ENCODE measurements at regions not wholly inside any gene's neighbourhood (a gene's known extent, or its start where the extent isn't known, plus 50 kb on each side); places are given as distances from the start of the nearest gene placed in this dataset.

DNA sequence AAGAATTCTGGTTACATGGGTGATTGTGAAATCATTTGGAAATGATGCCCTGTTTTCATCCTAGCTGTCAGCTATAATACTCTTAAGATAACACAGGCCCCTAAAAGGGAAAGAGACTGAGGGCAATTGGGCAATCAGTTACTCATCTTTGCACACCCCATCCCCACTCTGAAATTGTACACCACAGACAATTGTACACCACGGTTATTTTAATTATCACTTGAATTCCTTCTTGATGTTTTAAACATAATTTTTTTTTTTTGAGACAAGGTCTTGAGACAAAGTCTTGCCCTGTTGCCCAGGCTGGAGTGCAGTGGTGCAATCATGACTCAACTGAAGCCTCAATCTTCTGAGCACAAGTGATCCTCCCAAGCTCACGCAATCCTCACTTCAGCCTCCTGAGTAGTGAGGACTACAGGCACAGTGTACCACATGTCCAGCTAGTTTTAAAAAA, 862.4 kb upstream of the ACVR2A start:
- ATAC-seq (no peak), DNase-seq (ENCODE audit: low spot score) (no peak)
- no peak overlapping the region for H3K4me3 ChIP-seq
- no peaks in the 10 kb centered on the region for H3K79me2 ChIP-seq (replicated peaks; ENCODE audit: insufficient read depth)
- H2AFZ ChIP-seq, result no peak overlapping the region
- H3K27me3 ChIP-seq (ENCODE audit: insufficient read depth), result no peaks in the 10 kb centered on the region
- peaks cover 8% of the 10 kb centered on the region; the same call in 2 of the 3 replicates for H3K4me1 Mint-ChIP-seq
- H3K9me3 Mint-ChIP-seq, result peaks cover 4% of the 10 kb centered on the region; the same call in 1 of the 3 replicates
- H4K20me1 ChIP-seq (replicated peaks; ENCODE audit: insufficient read depth), result no peaks in the 10 kb centered on the region
- H3K36me3 ChIP-seq (ENCODE audit: insufficient read depth), result no peaks in the 10 kb centered on the region
- no peaks in the 10 kb centered on the region for H3K27me3 Mint-ChIP-seq (ENCODE audit: insufficient read depth, low read depth, poor library complexity)
- H3K4me2 ChIP-seq, result no peak overlapping the region
- H3F3A ChIP-seq (replicated peaks; ENCODE audit: low read depth), result no peaks in the 10 kb centered on the region
- TF ChIP-seq POLR2AphosphoS5 (IDR thresholded peaks at IDR 0.05; ENCODE audit: low read depth) (no peak), JUNB (IDR thresholded peaks at IDR 0.05; ENCODE audit: unreplicated experiment) (no peak), EZH2phosphoT487 (IDR thresholded peaks at IDR 0.05; ENCODE audit: unreplicated experiment) (no peak), ZNF114 (CRISPR knock-in tag; IDR thresholded peaks at IDR 0.05) (no peak), EZH2 (IDR thresholded peaks at IDR 0.05; ENCODE audit: low read depth, unreplicated experiment) (no peak), NANOG (IDR thresholded peaks at IDR 0.05; ENCODE audit: borderline replicate concordance) (no peak), ZNF331 (CRISPR knock-in tag; IDR thresholded peaks at IDR 0.05; ENCODE audit: low read depth) (no peak)
- TF ChIP-seq, protein P1, sequence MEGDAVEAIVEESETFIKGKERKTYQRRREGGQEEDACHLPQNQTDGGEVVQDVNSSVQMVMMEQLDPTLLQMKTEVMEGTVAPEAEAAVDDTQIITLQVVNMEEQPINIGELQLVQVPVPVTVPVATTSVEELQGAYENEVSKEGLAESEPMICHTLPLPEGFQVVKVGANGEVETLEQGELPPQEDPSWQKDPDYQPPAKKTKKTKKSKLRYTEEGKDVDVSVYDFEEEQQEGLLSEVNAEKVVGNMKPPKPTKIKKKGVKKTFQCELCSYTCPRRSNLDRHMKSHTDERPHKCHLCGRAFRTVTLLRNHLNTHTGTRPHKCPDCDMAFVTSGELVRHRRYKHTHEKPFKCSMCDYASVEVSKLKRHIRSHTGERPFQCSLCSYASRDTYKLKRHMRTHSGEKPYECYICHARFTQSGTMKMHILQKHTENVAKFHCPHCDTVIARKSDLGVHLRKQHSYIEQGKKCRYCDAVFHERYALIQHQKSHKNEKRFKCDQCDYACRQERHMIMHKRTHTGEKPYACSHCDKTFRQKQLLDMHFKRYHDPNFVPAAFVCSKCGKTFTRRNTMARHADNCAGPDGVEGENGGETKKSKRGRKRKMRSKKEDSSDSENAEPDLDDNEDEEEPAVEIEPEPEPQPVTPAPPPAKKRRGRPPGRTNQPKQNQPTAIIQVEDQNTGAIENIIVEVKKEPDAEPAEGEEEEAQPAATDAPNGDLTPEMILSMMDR (conservative IDR thresholded peaks at IDR 0.05; ENCODE audit: low read depth in 2 of 2), result no peak
- no peak overlapping the region for H3K27ac ChIP-seq (ENCODE audit: low read depth)
- no peak overlapping the region for H3K4me3 Mint-ChIP-seq
- peaks cover 5% of the 10 kb centered on the region; the same call in 1 of the 3 replicates for H3K36me3 Mint-ChIP-seq (ENCODE audit: low read depth)
- peaks cover 8% of the 10 kb centered on the region for H3K9me2 ChIP-seq (ENCODE audit: insufficient read depth)
- H3K4me1 ChIP-seq (ENCODE audit: insufficient read depth), result peaks cover 7% of the 10 kb centered on the region; the same call in 1 of the 2 replicates
- no peak overlapping the region for H3K27ac Mint-ChIP-seq

DNA sequence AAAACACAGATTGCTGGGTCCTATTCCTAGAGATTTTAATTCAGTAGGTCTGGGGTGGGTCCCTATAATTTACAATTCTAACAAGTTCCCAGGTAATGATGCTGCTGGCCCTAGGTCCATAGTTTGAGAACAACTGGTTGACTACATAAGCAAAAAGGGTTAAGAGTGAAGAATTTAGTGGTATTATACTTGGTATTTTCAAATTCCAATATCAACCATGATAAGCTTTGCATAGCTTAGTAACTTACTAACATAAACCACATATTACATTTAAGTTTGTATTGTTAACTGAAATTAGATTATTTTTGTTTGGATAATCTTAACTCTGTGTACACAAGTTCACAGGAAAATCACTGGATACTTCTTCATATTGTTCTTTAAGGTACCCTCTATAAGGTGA, 862.9 kb upstream of the ACVR2A start:
- Histone ChIP-seq H3K27ac (ENCODE audit: low read depth) (no peak overlapping the region), H3K4me1 (ENCODE audit: insufficient read depth) (peaks cover 7% of the 10 kb centered on the region; the same call in 1 of the 2 replicates), H2AFZ (no peak overlapping the region), H3K4me3 (no peak overlapping the region), H3K4me2 (no peak overlapping the region), H3F3A (replicated peaks; ENCODE audit: low read depth) (no peaks in the 10 kb centered on the region), H3K27me3 (ENCODE audit: insufficient read depth) (no peaks in the 10 kb centered on the region), H3K36me3 (ENCODE audit: insufficient read depth) (no peaks in the 10 kb centered on the region), H3K79me2 (replicated peaks; ENCODE audit: insufficient read depth) (no peaks in the 10 kb centered on the region), H4K20me1 (replicated peaks; ENCODE audit: insufficient read depth) (no peaks in the 10 kb centered on the region), H3K9me2 (ENCODE audit: insufficient read depth) (peaks cover 8% of the 10 kb centered on the region)
- no peak overlapping the region for H3K27ac Mint-ChIP-seq
- H3K4me3 Mint-ChIP-seq, result no peak overlapping the region
- ATAC-seq (no peak), DNase-seq (ENCODE audit: low spot score) (no peak)
- H3K9me3 Mint-ChIP-seq, result peaks cover 4% of the 10 kb centered on the region; the same call in 1 of the 3 replicates
- H3K36me3 Mint-ChIP-seq (ENCODE audit: low read depth), result peaks cover 5% of the 10 kb centered on the region; the same call in 1 of the 3 replicates
- TF ChIP-seq EZH2 (IDR thresholded peaks at IDR 0.05; ENCODE audit: low read depth, unreplicated experiment), result no peak
- TF ChIP-seq, protein P2, sequence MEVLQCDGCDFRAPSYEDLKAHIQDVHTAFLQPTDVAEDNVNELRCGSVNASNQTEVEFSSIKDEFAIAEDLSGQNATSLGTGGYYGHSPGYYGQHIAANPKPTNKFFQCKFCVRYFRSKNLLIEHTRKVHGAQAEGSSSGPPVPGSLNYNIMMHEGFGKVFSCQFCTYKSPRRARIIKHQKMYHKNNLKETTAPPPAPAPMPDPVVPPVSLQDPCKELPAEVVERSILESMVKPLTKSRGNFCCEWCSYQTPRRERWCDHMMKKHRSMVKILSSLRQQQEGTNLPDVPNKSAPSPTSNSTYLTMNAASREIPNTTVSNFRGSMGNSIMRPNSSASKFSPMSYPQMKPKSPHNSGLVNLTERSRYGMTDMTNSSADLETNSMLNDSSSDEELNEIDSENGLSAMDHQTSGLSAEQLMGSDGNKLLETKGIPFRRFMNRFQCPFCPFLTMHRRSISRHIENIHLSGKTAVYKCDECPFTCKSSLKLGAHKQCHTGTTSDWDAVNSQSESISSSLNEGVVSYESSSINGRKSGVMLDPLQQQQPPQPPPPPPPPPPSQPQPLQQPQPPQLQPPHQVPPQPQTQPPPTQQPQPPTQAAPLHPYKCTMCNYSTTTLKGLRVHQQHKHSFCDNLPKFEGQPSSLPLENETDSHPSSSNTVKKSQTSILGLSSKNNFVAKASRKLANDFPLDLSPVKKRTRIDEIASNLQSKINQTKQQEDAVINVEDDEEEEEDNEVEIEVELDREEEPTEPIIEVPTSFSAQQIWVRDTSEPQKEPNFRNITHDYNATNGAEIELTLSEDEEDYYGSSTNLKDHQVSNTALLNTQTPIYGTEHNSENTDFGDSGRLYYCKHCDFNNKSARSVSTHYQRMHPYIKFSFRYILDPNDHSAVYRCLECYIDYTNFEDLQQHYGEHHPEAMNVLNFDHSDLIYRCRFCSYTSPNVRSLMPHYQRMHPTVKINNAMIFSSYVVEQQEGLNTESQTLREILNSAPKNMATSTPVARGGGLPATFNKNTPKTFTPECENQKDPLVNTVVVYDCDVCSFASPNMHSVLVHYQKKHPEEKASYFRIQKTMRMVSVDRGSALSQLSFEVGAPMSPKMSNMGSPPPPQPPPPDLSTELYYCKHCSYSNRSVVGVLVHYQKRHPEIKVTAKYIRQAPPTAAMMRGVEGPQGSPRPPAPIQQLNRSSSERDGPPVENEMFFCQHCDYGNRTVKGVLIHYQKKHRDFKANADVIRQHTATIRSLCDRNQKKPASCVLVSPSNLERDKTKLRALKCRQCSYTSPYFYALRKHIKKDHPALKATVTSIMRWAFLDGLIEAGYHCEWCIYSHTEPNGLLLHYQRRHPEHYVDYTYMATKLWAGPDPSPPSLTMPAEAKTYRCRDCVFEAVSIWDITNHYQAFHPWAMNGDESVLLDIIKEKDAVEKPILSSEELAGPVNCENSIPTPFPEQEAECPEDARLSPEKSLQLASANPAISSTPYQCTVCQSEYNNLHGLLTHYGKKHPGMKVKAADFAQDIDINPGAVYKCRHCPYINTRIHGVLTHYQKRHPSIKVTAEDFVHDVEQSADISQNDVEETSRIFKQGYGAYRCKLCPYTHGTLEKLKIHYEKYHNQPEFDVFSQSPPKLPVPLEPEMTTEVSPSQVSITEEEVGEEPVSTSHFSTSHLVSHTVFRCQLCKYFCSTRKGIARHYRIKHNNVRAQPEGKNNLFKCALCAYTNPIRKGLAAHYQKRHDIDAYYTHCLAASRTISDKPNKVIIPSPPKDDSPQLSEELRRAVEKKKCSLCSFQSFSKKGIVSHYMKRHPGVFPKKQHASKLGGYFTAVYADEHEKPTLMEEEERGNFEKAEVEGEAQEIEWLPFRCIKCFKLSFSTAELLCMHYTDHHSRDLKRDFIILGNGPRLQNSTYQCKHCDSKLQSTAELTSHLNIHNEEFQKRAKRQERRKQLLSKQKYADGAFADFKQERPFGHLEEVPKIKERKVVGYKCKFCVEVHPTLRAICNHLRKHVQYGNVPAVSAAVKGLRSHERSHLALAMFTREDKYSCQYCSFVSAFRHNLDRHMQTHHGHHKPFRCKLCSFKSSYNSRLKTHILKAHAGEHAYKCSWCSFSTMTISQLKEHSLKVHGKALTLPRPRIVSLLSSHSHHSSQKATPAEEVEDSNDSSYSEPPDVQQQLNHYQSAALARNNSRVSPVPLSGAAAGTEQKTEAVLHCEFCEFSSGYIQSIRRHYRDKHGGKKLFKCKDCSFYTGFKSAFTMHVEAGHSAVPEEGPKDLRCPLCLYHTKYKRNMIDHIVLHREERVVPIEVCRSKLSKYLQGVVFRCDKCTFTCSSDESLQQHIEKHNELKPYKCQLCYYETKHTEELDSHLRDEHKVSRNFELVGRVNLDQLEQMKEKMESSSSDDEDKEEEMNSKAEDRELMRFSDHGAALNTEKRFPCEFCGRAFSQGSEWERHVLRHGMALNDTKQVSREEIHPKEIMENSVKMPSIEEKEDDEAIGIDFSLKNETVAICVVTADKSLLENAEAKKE (CRISPR knock-in tag; IDR thresholded peaks at IDR 0.05), result no peak
- no peak for TF ChIP-seq ZNF331 (CRISPR knock-in tag; IDR thresholded peaks at IDR 0.05; ENCODE audit: low read depth)
- no peak for TF ChIP-seq POLR2AphosphoS5 (IDR thresholded peaks at IDR 0.05; ENCODE audit: low read depth)
- TF ChIP-seq NANOG (IDR thresholded peaks at IDR 0.05; ENCODE audit: borderline replicate concordance), result no peak
- H3K4me1 Mint-ChIP-seq, result peaks cover 8% of the 10 kb centered on the region; the same call in 2 of the 3 replicates
- no peaks in the 10 kb centered on the region for H3K27me3 Mint-ChIP-seq (ENCODE audit: insufficient read depth, low read depth, poor library complexity)

All from GM23338 (cell line).